GM13976 (cell line): ENCODE measurements at regions not wholly inside any gene's neighbourhood (a gene's known extent, or its start where the extent isn't known, plus 50 kb on each side); places are given as distances from the start of the nearest gene placed in this dataset.
A peak's percentile ranks its signal among the peaks of the same experiment; 100 is the strongest.
"Not testable (repeated sequence)": the region's sequence is repeated elsewhere in the genome, so short reads cannot be mapped to it uniquely, and the experiment has no call there.

Source experiments
- DNase-seq: peaks from one replicate; pipeline ENCODE4 v3.0.0; 2012; ENCODE audit warnings: low spot score
- CTCF ChIP-seq: IDR thresholded peaks from 2 replicates; pipeline ENCODE4 v1.5.1; 2012; ENCODE audit warnings: borderline replicate concordance, mild to moderate bottlenecking; ENCODE audit not compliant: insufficient read depth; ENCODE audit errors: extremely low read depth, missing control alignments, control extremely low read depth
- in situ Hi-C: fragments of 300-500 bp; cut with MboI; formaldehyde crosslinking; loops from one replicate; pipeline ENCODE4 v1.12.0; 2022; ENCODE audit warnings: low sequenced_read_pairs, mixed read lengths, inconsistent platforms; ENCODE audit not compliant: unreplicated experiment

DNA sequence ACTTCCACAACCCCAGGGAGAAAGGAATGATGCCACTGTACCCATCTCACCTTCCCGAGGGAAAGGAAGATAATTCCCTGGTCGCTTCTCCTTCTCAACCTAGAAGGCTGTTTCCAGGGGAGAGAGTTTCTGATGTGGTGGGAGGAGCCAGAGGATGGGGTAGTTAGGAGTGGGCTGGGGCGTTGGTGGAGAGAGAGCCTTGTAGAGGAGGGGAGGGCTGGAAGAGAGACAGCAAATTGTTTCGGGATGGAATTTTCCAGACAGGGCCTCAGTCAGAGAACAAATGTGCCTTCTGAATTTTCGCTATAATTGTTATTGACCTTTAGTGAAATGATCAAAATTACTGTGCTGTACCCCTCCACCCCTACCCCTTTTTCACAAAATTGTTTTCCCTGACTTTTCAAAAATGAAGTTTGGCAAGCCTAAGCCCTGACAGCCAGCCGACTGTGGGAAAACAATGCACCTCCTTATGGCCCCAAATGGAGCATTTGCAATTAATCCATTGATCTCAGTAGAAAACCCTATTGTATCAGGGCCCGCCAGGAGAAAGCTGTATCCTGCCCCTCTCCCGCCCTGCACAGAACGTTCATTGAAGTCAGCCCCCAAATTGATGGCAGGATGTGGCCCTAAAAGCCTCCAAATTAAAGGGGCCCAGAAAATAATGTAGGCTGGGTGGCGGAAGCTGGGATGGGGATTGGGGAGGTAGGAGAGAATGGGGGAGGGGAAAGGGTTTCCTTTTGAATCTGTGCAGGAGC is 69.1 kb upstream of the JUN start:
- DNase-seq = no peak
- no peak for TF ChIP-seq CTCF
- in situ Hi-C loops = no loop called here

DNA sequence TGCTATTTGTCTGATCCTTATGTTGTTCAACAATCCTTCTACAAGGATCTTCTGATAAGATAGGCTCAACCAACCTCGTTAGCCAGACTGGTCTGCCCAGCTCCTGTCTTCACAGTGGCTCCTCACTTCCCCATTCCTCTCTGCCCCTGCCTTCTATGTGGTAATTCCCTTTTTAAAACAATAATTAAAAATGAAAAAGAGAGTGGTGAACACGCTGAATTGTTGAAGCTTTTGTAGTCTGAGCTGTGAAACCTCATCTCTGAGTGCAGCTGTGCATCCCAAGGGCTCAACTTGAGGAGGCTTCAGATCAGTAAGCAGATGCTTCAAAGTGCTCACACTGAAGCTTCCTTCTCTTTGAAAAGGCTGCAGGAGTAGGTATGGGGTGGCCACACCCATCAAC is 70.7 kb upstream of the JUN start:
- DNase-seq = no peak
- no peak for TF ChIP-seq CTCF
- in situ Hi-C loops = no loop called here

DNA sequence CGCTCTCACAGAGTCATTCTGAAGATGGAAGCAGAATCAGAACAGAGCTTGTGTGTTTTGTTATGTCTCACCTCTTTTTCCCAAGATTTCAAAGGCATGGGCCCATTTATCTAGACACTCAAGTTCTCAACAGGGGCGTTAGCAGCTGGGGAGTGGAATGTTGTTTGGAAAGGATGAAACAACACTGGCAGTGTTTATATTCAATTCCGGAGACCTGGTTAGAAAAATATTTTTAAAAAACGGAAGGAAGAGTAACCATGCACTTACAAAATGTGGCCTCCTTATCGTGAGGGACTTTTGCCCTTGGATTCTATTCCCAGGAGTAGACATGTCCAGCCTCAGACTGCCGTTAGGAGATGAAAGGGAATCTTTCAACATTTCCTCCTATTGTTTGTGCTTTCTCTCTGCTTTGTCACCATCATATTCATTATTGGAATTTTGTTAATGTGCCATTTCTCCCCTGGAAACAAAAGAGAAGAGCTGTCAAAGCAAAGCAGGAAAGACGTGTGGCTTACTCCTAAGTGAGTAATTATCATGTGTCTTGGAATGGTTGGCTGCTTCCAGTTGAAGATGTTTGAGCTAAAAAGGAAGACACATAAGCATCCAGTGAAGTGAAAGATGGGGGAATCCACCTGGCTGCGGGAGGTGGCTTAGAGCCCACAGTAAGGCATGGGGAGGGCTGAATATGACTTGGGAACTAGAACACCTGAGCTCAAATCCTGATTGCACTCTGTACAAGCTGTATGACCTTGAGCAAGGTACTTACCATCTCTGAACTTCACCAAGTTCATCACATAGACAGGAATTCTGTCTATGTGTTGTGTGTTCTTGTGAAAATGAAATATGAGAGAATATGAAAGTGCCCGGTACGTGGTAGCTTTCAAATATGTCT is 71.7 kb upstream of the JUN start:
- no peak for DNase-seq
- in situ Hi-C loops = no loop called here
- TF ChIP-seq CTCF = no peak

DNA sequence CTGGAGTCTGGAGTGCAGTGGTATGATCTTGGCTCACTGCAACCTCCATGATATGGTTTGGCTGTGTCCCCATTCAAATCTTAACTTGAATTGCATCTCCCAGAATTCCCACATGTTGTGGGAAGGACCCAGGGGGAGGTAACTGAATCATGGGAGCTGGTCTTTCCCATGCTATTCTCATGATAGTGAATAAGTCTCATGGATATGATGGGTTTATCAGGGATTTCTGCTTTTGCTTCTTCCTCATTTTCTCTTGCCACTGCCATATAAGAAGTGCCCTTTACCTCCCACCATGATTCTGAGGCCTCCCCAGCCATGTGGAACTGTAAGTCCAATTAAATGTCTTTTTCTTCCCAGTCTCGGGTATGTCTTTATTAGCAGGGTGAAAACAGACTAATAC is 72.4 kb upstream of the JUN start:
- in situ Hi-C loops, DNase-seq: not testable (repeated sequence)

DNA sequence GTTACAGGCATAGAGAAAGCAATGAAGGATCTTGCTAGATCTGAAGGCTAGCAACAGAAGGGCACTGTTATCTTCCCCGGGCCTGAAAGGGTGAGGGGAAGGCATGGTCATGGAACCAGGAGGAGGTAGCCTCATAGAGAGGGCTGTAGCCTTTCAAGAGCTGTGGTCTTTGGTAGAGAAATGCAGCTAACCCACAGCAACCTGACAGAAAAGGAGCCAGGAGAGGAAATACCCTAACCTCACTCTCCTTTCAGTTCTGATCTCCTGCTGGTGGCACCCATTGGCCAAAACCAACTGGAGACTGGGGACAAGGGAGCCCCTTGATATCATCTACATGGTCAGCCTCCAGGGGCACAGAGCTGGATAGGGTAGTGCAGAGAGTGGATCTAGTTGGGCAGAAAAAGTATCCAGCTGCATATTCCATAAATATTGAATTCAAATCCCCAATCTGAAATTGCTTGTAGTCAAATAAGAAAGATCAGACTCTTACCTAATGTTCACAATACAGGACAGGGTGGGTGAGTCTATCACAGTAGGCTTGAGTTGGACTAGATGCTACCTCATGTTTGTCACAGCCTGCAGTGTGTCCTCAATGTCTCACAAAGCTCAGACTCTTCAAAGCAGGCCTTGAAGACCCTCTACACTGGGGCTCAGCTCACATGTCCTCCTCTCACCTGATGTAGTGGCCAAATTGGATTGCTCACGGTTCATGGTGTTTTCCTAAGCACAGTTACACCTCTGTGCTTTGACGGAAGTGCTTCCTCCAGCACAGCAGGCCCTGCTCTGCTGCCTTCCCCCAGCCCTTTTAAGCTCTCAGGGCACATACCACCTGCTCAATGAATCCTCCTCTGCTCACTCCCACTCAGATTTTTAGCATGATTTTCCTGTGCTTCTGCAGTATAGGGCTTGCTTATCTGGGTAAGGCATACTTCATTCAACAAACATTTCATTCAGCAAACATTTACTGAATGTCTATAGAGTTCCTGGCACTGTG is 74.1 kb upstream of the JUN start:
- in situ Hi-C loops = no loop called here
- TF ChIP-seq CTCF = no peak
- peak; percentile 20 for DNase-seq

GRCh38 chr1:58859769-58860485 is 76.1 kb upstream of the JUN start:
- no peak for DNase-seq
- in situ Hi-C loops = no loop called here
- TF ChIP-seq CTCF = no peak
